NT2/D1 (cell line): ENCODE measurements at regions not wholly inside any gene's neighbourhood (a gene's known extent, or its start where the extent isn't known, plus 50 kb on each side); places are given as distances from the start of the nearest gene placed in this dataset.

Experiments
- DNase-seq: peaks from one replicate; pipeline ENCODE4 v3.0.0-alpha.2; 2011; ENCODE audit warnings: low read depth, low spot score
- H3K27me3 ChIP-seq: 2 replicates; pipeline ENCODE4 v1.6.0; 2011; ENCODE audit warnings: mild to moderate bottlenecking; ENCODE audit not compliant: insufficient read length, insufficient read depth
- H3K36me3 ChIP-seq: 2 replicates; pipeline ENCODE4 v1.6.1; 2011; ENCODE audit warnings: mild to moderate bottlenecking, low read length, mixed read lengths; ENCODE audit not compliant: insufficient read depth, insufficient read length
- H3K4me1 ChIP-seq: 2 replicates; pipeline ENCODE4 v1.5.1; 2011; ENCODE audit not compliant: insufficient read depth, insufficient read length
- H3K4me3 ChIP-seq: 2 replicates; pipeline ENCODE4 v1.5.1; 2011; ENCODE audit warnings: low read depth; ENCODE audit not compliant: insufficient read length
- H3K9ac ChIP-seq: 2 replicates; pipeline ENCODE4 v1.6.0; 2011; ENCODE audit warnings: low read depth; ENCODE audit not compliant: insufficient read length
- H3K9me3 ChIP-seq: 2 replicates; pipeline ENCODE4 v1.5.1; 2011; ENCODE audit warnings: mild to moderate bottlenecking, low read length; ENCODE audit not compliant: insufficient read depth
- SUZ12 ChIP-seq: IDR thresholded peaks from 2 replicates; pipeline ENCODE4 v1.6.1; 2011; ENCODE audit not compliant: insufficient read length, insufficient read depth; ENCODE audit errors: extremely low read depth
- YY1 ChIP-seq: IDR thresholded peaks from 2 replicates; pipeline ENCODE4 v1.6.1; 2011; ENCODE audit not compliant: insufficient read length, insufficient read depth
- ZNF274 ChIP-seq: IDR thresholded peaks from 2 replicates; pipeline ENCODE4 v1.6.1; 2011; ENCODE audit warnings: mild to moderate bottlenecking, low read depth, low read length

- H3K36me3 ChIP-seq: no peaks in the 10 kb centered on the region
- no peak for TF ChIP-seq SUZ12
- TF ChIP-seq YY1: no peak
- TF ChIP-seq ZNF274: no peak
Measured at GRCh38 chr12:30106204-30106965, 322.6 kb upstream of the TMTC1 start.

GRCh38 chr12:30105505-30105904 is 321.8 kb upstream of the TMTC1 start:
- Histone ChIP-seq H3K9ac (no peak overlapping the region), H3K4me3 (no peak overlapping the region), H3K9me3 (peaks cover 5% of the 10 kb centered on the region; the same call in 1 of the 2 replicates), H3K4me1 (no peaks in the 10 kb centered on the region), H3K36me3 (no peaks in the 10 kb centered on the region), H3K27me3 (no peaks in the 10 kb centered on the region)
- DNase-seq: no peak
- TF ChIP-seq SUZ12 (no peak), ZNF274 (no peak), YY1 (no peak)

More at GRCh38 chr12:30106204-30106965, 322.6 kb upstream of the TMTC1 start:
- Histone ChIP-seq H3K27me3 (no peaks in the 10 kb centered on the region), H3K9ac (no peak overlapping the region), H3K4me3 (no peak overlapping the region), H3K9me3 (peaks cover 9% of the 10 kb centered on the region; the same call in 1 of the 2 replicates), H3K4me1 (no peaks in the 10 kb centered on the region)
- no peak for DNase-seq

DNA sequence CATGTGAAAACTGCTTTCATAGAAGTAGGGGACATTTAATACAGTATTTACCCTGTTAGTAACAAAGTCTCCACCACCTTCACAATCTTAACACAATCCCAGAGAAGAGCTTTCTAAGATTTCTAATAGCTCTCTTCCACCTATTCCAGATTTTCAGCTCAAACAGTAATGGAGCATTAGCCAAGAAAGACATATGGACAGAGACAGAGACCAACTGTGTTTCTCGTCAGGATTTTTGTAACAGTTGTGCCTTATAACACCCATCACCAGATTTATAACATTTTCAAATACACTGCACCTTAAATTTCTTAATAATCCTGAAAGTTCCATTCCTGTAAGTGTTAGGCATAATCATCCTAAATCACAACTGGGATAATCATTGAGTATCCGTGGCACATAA is 321.2 kb upstream of the TMTC1 start:
- peaks cover 3% of the 10 kb centered on the region; the same call in 1 of the 2 replicates for H3K9me3 ChIP-seq
- no peaks in the 10 kb centered on the region for H3K36me3 ChIP-seq
- H3K4me1 ChIP-seq: no peaks in the 10 kb centered on the region
- TF ChIP-seq ZNF274 (no peak), YY1 (no peak), SUZ12 (no peak)
- no peak for DNase-seq
- H3K9ac ChIP-seq: no peak overlapping the region
- H3K4me3 ChIP-seq: no peak overlapping the region
- H3K27me3 ChIP-seq: no peaks in the 10 kb centered on the region

- Histone ChIP-seq H3K4me1 (no peaks in the 10 kb centered on the region), H3K36me3 (no peaks in the 10 kb centered on the region), H3K27me3 (no peaks in the 10 kb centered on the region), H3K9ac (no peak overlapping the region), H3K4me3 (no peak overlapping the region), H3K9me3 (no peaks in the 10 kb centered on the region)
- DNase-seq: no peak
- TF ChIP-seq ZNF274: no peak
- no peak for TF ChIP-seq YY1
- no peak for TF ChIP-seq SUZ12
Measured at GRCh38 chr12:30100741-30101140, 317.0 kb upstream of the TMTC1 start.

DNA sequence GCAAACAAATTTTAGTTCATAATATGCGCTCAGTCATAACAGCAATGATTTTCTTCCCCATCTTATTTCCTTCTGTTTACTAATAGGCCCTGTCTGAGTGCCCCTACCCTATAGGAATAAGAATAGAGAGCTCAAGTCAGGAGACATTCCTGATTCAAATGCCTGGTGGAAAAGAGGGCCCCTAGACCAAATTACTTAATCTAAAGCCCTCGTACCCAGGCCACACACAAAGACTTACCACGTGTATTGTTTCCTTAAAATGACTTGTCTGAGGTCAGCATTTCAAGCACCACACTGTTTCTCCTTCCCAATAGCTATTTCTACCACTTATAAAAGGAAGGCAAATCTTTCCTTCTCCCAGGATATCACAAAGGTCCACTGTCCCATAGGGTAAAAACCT is 314.9 kb upstream of the TMTC1 start:
- Histone ChIP-seq H3K36me3 (no peaks in the 10 kb centered on the region), H3K9me3 (no peaks in the 10 kb centered on the region), H3K9ac (no peak overlapping the region), H3K4me1 (no peaks in the 10 kb centered on the region), H3K27me3 (no peaks in the 10 kb centered on the region), H3K4me3 (no peak overlapping the region)
- TF ChIP-seq SUZ12 (no peak), ZNF274 (no peak), YY1 (no peak)
- DNase-seq: peak; percentile 90

DNA sequence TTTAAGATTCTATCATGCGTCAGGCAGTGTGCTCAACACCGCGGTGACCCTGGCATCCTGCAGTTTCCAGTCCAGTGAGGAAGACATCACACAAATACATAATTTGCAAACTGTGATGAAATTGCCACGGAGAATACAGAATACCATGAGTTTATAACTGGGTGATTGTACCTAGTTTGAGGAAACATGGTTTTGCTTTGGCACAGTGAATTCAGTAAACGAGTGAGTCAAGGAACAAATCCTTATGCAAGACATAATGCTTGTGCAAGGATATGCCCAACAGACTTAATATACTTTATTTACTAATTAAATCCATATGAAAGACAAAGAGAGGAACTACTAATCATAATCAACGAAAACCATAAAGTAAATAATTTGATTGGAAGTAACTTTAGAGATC is 311.8 kb upstream of the TMTC1 start:
- Histone ChIP-seq H3K4me3 (no peak overlapping the region), H3K9ac (no peak overlapping the region), H3K36me3 (no peaks in the 10 kb centered on the region), H3K4me1 (no peaks in the 10 kb centered on the region), H3K27me3 (no peaks in the 10 kb centered on the region), H3K9me3 (no peaks in the 10 kb centered on the region)
- DNase-seq: no peak
- TF ChIP-seq SUZ12 (no peak), ZNF274 (no peak), YY1 (no peak)

- no peaks in the 10 kb centered on the region for H3K36me3 ChIP-seq
- no peak overlapping the region for H3K4me3 ChIP-seq
- H3K9me3 ChIP-seq: no peaks in the 10 kb centered on the region
- TF ChIP-seq ZNF274: no peak
- no peak for TF ChIP-seq SUZ12
- no peak for TF ChIP-seq YY1
- no peaks in the 10 kb centered on the region for H3K4me1 ChIP-seq
- no peak overlapping the region for H3K9ac ChIP-seq
- no peak for DNase-seq
- H3K27me3 ChIP-seq: no peaks in the 10 kb centered on the region
Measured at GRCh38 chr12:30092983-30093617, 309.4 kb upstream of the TMTC1 start.
